HEK293 (cell line): ENCODE measurements at regions not wholly inside any gene's neighbourhood (a gene's known extent, or its start where the extent isn't known, plus 50 kb on each side); places are given as distances from the start of the nearest gene placed in this dataset.

Experiments used
- CTCF ChIA-PET: fragments of 350-600 bp; formaldehyde crosslinking; extraction: SDS; loops from one replicate; lab custom pipeline; 2021; ENCODE audit warnings: antibody characterized with exemption; lab: Yijun Ruan, JAX
- POLR2A ChIA-PET: fragments of 300-600 bp; formaldehyde crosslinking; extraction: SDS; loops from one replicate; lab custom pipeline; 2020; ENCODE audit warnings: antibody characterized with exemption, inconsistent platforms; lab: Yijun Ruan, JAX
- H3K27ac ChIP-seq: fragments of 200-500 bp; sonication (Bioruptor generic); 2 replicates; pipeline ENCODE4 v1.5.1; 2014; ENCODE audit warnings: low read depth, low read length, control low read depth, inconsistent platforms; ENCODE audit errors: extremely low read depth
- H3K36me3 ChIP-seq, 2 experiments: fragments of 200-500 bp in 1 of 2; sonication (Bioruptor generic) in 1 of 2; 1 replicate in 1 of 2; 2 replicates in 1 of 2; pipeline ENCODE4 v1.5.1; 2014 to 2017; ENCODE audit warnings: inconsistent platforms in 2 of 2, low read length in 2 of 2; ENCODE audit not compliant: control insufficient read depth in 2 of 2, insufficient read depth in 1 of 2
- H3K4me1 ChIP-seq: fragments of 200-500 bp; sonication (Bioruptor generic); 2 replicates; pipeline ENCODE4 v1.5.1; 2014; ENCODE audit warnings: mild to moderate bottlenecking, low read length, inconsistent platforms; ENCODE audit not compliant: control insufficient read depth, insufficient read depth
- H3K4me3 ChIP-seq: 2 replicates; pipeline ENCODE4 v1.5.1; 2011; ENCODE audit warnings: low read depth, mild to moderate bottlenecking, control low read depth, low read length, moderate library complexity
- H3K9me3 ChIP-seq: fragments of 200-500 bp; sonication (Bioruptor generic); 2 replicates; pipeline ENCODE4 v1.5.1; 2014; ENCODE audit warnings: low read depth, low read length, inconsistent platforms; ENCODE audit not compliant: control insufficient read depth, insufficient read depth
- AEBP2 ChIP-seq: fragments of 450-650 bp; formaldehyde crosslinking; IDR thresholded peaks from 2 replicates; pipeline ENCODE4 v1.5.1; 2016; ENCODE audit warnings: missing biosample characterization, missing genetic modification characterization, borderline replicate concordance
- GLI2 ChIP-seq: fragments of 450-650 bp; formaldehyde crosslinking; IDR thresholded peaks from 2 replicates; pipeline ENCODE4; 2017; ENCODE audit warnings: missing biosample characterization, missing genetic modification characterization, low read depth, borderline replicate concordance
- GLIS2 ChIP-seq: fragments of 450-650 bp; formaldehyde crosslinking; IDR thresholded peaks from 2 replicates; pipeline ENCODE4 v1.5.1; 2016; ENCODE audit warnings: missing biosample characterization, missing genetic modification characterization
- KLF7 ChIP-seq: fragments of 450-650 bp; formaldehyde crosslinking; IDR thresholded peaks from 2 replicates; pipeline ENCODE4 v1.5.1; 2016; ENCODE audit warnings: missing biosample characterization, missing genetic modification characterization, borderline replicate concordance
- TCF7L2 ChIP-seq: IDR thresholded peaks from 2 replicates; pipeline ENCODE4 v1.6.1; 2011; ENCODE audit warnings: low read depth, mild to moderate bottlenecking, inconsistent platforms, low read length, moderate library complexity, borderline replicate concordance
- WT1 ChIP-seq: fragments of 450-650 bp; formaldehyde crosslinking; IDR thresholded peaks from 2 replicates; pipeline ENCODE4 v1.5.1; 2016; ENCODE audit warnings: missing biosample characterization, missing genetic modification characterization
- ZBTB48 ChIP-seq: fragments of 450-650 bp; formaldehyde crosslinking; IDR thresholded peaks from 2 replicates; pipeline ENCODE4 v1.5.1; 2016; ENCODE audit warnings: missing biosample characterization, missing genetic modification characterization
- ZFP41 ChIP-seq: fragments of 450-650 bp; formaldehyde crosslinking; IDR thresholded peaks from 2 replicates; pipeline ENCODE4 v1.5.1; 2016; ENCODE audit warnings: missing biosample characterization, missing genetic modification characterization, borderline replicate concordance
- ZIC2 ChIP-seq: fragments of 450-650 bp; formaldehyde crosslinking; IDR thresholded peaks from 2 replicates; pipeline ENCODE4 v1.5.1; 2016; ENCODE audit warnings: missing biosample characterization, missing genetic modification characterization
- ZNF121 ChIP-seq: fragments of 450-650 bp; formaldehyde crosslinking; IDR thresholded peaks from 2 replicates; pipeline ENCODE4 v1.5.1; 2016; ENCODE audit warnings: missing biosample characterization, missing genetic modification characterization
- ZNF132 ChIP-seq: fragments of 450-650 bp; formaldehyde crosslinking; IDR thresholded peaks from 2 replicates; pipeline ENCODE4 v1.5.1; 2017; ENCODE audit warnings: missing biosample characterization, missing genetic modification characterization, borderline replicate concordance
- ZNF174 ChIP-seq: fragments of 450-650 bp; formaldehyde crosslinking; IDR thresholded peaks from 2 replicates; pipeline ENCODE4 v1.5.0; 2017; ENCODE audit warnings: missing biosample characterization, mild to moderate bottlenecking, missing genetic modification characterization
- ZNF223 ChIP-seq: fragments of 450-650 bp; formaldehyde crosslinking; IDR thresholded peaks from 2 replicates; pipeline ENCODE4 v1.5.1; 2016; ENCODE audit warnings: missing biosample characterization, missing genetic modification characterization
- ZNF341 ChIP-seq: fragments of 450-650 bp; formaldehyde crosslinking; IDR thresholded peaks from 2 replicates; pipeline ENCODE4; 2016; ENCODE audit warnings: low read depth, missing biosample characterization, missing genetic modification characterization
- ZNF548 ChIP-seq: fragments of 450-650 bp; formaldehyde crosslinking; IDR thresholded peaks from 2 replicates; pipeline ENCODE4 v1.5.1; 2016; ENCODE audit warnings: missing biosample characterization, missing genetic modification characterization
- ZNF600 ChIP-seq: fragments of 450-650 bp; formaldehyde crosslinking; IDR thresholded peaks from 2 replicates; pipeline ENCODE4 v1.5.1; 2016; ENCODE audit warnings: missing biosample characterization, missing genetic modification characterization
- ZNF610 ChIP-seq: fragments of 450-650 bp; formaldehyde crosslinking; IDR thresholded peaks from 2 replicates; pipeline ENCODE4 v1.5.1; 2016; ENCODE audit warnings: missing biosample characterization, missing genetic modification characterization, borderline replicate concordance
- ZNF626 ChIP-seq: fragments of 450-650 bp; sonication (Bioruptor Pico); formaldehyde crosslinking; IDR thresholded peaks from 2 replicates; pipeline ENCODE4 v1.5.1; 2018; ENCODE audit warnings: missing biosample characterization, missing genetic modification characterization, inconsistent platforms
- ZNF629 ChIP-seq: fragments of 450-650 bp; formaldehyde crosslinking; IDR thresholded peaks from 2 replicates; pipeline ENCODE4 v1.5.1; 2017; ENCODE audit warnings: missing biosample characterization, missing genetic modification characterization
- ZNF664 ChIP-seq: fragments of 450-650 bp; formaldehyde crosslinking; IDR thresholded peaks from 2 replicates; pipeline ENCODE4 v1.5.1; 2016; ENCODE audit warnings: missing biosample characterization, missing genetic modification characterization
- ZNF76 ChIP-seq: fragments of 450-650 bp; formaldehyde crosslinking; IDR thresholded peaks from 2 replicates; pipeline ENCODE4; 2016; ENCODE audit warnings: low read depth, missing biosample characterization, missing genetic modification characterization, borderline replicate concordance
- ZNF843 ChIP-seq: fragments of 450-650 bp; formaldehyde crosslinking; IDR thresholded peaks from 2 replicates; pipeline ENCODE4 v1.5.1; 2016; ENCODE audit warnings: missing biosample characterization, missing genetic modification characterization
- ZSCAN16 ChIP-seq: fragments of 450-650 bp; formaldehyde crosslinking; IDR thresholded peaks from 2 replicates; pipeline ENCODE4 v1.5.1; 2016; ENCODE audit warnings: missing biosample characterization, missing genetic modification characterization
- ZSCAN4 ChIP-seq: fragments of 450-650 bp; formaldehyde crosslinking; IDR thresholded peaks from 2 replicates; pipeline ENCODE4 v1.5.1; 2017; ENCODE audit warnings: missing biosample characterization, missing genetic modification characterization
- TF ChIP-seq, protein P1 (sequence below): fragments of 450-650 bp; formaldehyde crosslinking; IDR thresholded peaks from 2 replicates; pipeline ENCODE4 v1.5.1; 2016; ENCODE audit warnings: missing biosample characterization, missing genetic modification characterization
- TF ChIP-seq, protein P2 (sequence below): fragments of 450-650 bp; formaldehyde crosslinking; IDR thresholded peaks from 2 replicates; pipeline ENCODE4 v1.5.1; 2016; ENCODE audit warnings: missing biosample characterization, missing genetic modification characterization

DNA sequence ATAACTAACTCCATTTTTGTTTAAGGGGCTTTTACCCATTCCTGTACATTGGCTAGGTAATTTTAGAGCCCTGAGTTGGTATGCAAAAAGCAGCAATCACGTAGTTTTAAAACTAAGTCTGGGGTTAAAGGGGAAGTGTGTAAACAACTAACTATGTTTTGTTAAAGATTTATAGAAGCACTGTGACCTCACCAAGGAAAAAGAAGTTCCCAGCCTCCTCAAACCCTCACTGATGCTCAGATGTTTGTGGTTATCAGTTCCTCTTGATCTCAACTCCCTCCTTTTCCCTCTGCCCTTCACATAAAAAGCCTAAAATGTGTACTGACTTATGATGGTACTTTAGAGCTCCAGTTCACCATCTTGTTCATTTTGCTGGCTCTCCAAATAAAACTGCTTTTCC lies 119.9 kb upstream of the IRX6 start:
- Histone ChIP-seq H3K27ac (no peak overlapping the region), H3K9me3 (no peaks in the 10 kb centered on the region), H3K4me1 (no peaks in the 10 kb centered on the region), H3K36me3 (no peaks in the 10 kb centered on the region), H3K4me3 (no peak overlapping the region)
- ChIA-PET CTCF (no interaction called here), POLR2A (no interaction called here)
- TF ChIP-seq ZSCAN16 (tag by site-specific recombination) = no peak
- no peak for TF ChIP-seq ZSCAN4 (tag by site-specific recombination)
- no peak for TF ChIP-seq ZNF174
- TF ChIP-seq TCF7L2 = no peak
- TF ChIP-seq ZNF76 (tag by site-specific recombination) = no peak
- no peak for TF ChIP-seq GLI2 (tag by site-specific recombination)
- no peak for TF ChIP-seq ZIC2 (tag by site-specific recombination)
- no peak for TF ChIP-seq WT1 (tag by site-specific recombination)
- TF ChIP-seq, protein P1, sequence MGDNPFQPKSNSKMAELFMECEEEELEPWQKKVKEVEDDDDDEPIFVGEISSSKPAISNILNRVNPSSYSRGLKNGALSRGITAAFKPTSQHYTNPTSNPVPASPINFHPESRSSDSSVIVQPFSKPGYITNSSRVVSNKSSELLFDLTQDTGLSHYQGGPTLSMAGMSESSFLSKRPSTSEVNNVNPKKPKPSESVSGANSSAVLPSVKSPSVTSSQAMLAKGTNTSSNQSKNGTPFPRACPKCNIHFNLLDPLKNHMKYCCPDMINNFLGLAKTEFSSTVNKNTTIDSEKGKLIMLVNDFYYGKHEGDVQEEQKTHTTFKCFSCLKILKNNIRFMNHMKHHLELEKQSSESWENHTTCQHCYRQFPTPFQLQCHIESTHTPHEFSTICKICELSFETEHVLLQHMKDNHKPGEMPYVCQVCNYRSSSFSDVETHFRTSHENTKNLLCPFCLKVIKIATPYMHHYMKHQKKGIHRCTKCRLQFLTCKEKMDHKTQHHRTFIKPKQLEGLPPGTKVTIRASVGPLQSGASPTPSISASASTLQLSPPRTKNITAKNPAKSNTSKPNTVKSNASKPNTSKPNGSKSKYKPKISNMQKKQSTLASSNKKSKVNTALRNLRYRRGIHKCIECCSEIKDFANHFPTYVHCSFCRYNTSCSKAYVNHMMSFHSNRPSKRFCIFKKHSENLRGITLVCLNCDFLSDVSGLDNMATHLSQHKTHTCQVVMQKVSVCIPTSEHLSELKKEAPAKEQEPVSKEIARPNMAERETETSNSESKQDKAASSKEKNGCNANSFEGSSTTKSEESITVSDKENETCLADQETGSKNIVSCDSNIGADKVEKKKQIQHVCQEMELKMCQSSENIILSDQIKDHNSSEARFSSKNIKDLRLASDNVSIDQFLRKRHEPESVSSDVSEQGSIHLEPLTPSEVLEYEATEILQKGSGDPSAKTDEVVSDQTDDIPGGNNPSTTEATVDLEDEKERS = no peak
- TF ChIP-seq ZNF664 = no peak
- no peak for TF ChIP-seq ZNF600 (tag by site-specific recombination)
- TF ChIP-seq, protein P2, sequence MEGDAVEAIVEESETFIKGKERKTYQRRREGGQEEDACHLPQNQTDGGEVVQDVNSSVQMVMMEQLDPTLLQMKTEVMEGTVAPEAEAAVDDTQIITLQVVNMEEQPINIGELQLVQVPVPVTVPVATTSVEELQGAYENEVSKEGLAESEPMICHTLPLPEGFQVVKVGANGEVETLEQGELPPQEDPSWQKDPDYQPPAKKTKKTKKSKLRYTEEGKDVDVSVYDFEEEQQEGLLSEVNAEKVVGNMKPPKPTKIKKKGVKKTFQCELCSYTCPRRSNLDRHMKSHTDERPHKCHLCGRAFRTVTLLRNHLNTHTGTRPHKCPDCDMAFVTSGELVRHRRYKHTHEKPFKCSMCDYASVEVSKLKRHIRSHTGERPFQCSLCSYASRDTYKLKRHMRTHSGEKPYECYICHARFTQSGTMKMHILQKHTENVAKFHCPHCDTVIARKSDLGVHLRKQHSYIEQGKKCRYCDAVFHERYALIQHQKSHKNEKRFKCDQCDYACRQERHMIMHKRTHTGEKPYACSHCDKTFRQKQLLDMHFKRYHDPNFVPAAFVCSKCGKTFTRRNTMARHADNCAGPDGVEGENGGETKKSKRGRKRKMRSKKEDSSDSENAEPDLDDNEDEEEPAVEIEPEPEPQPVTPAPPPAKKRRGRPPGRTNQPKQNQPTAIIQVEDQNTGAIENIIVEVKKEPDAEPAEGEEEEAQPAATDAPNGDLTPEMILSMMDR (tag by site-specific recombination) = no peak
- TF ChIP-seq ZNF626 (tag by site-specific recombination) = no peak
- TF ChIP-seq ZNF843 (tag by site-specific recombination) = no peak
- TF ChIP-seq ZNF223 (tag by site-specific recombination) = no peak
- no peak for TF ChIP-seq ZNF548 (tag by site-specific recombination)
- no peak for TF ChIP-seq AEBP2 (tag by site-specific recombination)
- TF ChIP-seq ZFP41 (tag by site-specific recombination) = no peak
- TF ChIP-seq ZNF132 (tag by site-specific recombination) = no peak

DNA sequence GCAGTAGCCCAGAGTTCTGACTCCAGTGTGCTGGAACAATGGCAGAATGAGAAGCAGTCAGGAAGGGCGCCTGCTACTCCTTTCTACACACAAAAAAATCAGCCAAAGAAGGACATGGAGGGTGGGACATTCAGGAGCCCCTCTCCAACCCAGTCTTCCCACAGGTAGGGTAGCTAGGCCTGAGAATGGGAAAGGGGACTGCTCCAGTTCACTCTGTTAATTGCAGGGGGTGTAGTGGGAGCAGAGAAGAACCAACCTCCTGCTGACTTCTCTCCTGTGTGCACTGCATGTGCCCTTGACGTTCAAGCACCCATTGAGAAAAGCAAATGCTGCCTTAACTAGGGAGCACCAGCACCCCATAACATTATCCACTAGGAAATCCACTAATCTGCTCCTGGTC lies 119.1 kb upstream of the IRX6 start:
- no peaks in the 10 kb centered on the region for H3K36me3 ChIP-seq

More for the DNA sequence above, 119.1 kb upstream of the IRX6 start:
- ChIA-PET POLR2A (no interaction called here), CTCF (no interaction called here)
- Histone ChIP-seq H3K9me3 (no peaks in the 10 kb centered on the region), H3K4me3 (no peak overlapping the region), H3K27ac (no peak overlapping the region), H3K4me1 (no peaks in the 10 kb centered on the region)
- TF ChIP-seq ZBTB48 (tag by site-specific recombination) (no peak), ZNF610 (tag by site-specific recombination) (no peak), ZNF121 (no peak), GLIS2 (no peak), ZNF629 (tag by site-specific recombination) (no peak), ZNF341 (tag by site-specific recombination) (no peak), KLF7 (tag by site-specific recombination) (no peak)
